Glutamatergic neuron (in vitro differentiated cells): ENCODE measurements at regions not wholly inside any gene's neighbourhood (a gene's known extent, or its start where the extent isn't known, plus 50 kb on each side); places are given as distances from the start of the nearest gene placed in this dataset.

Experiments
- DNase-seq: peaks from one replicate; pipeline ENCODE4 v3.0.0; 2022
- H3K27ac Mint-ChIP-seq: one replicate; pipeline ENCODE4 v1.8.0; 2020; ENCODE audit warnings: mild to moderate bottlenecking, mixed read lengths, inconsistent platforms; ENCODE audit not compliant: unreplicated experiment
- H3K27me3 Mint-ChIP-seq: one replicate; pipeline ENCODE4 v1.8.0; 2020; ENCODE audit warnings: mild to moderate bottlenecking, moderate library complexity, mixed read lengths, inconsistent platforms; ENCODE audit not compliant: unreplicated experiment
- H3K36me3 Mint-ChIP-seq: one replicate; pipeline ENCODE4 v1.8.0; 2020; ENCODE audit warnings: mild to moderate bottlenecking, mixed read lengths, inconsistent platforms; ENCODE audit not compliant: unreplicated experiment
- H3K4me1 Mint-ChIP-seq: one replicate; pipeline ENCODE4 v1.8.0; 2020; ENCODE audit warnings: mild to moderate bottlenecking, low read depth, mixed read lengths, inconsistent platforms; ENCODE audit not compliant: unreplicated experiment
- H3K4me3 Mint-ChIP-seq: one replicate; pipeline ENCODE4 v1.8.0; 2020; ENCODE audit warnings: mild to moderate bottlenecking, mixed read lengths, inconsistent platforms; ENCODE audit not compliant: unreplicated experiment
- H3K9me3 Mint-ChIP-seq: one replicate; pipeline ENCODE4 v1.8.0; 2020; ENCODE audit warnings: mild to moderate bottlenecking, moderate library complexity, mixed read lengths, inconsistent platforms; ENCODE audit not compliant: unreplicated experiment
- TF ChIP-seq, protein P1 (sequence below): fragments of 200-600 bp; sonication (generic); IDR thresholded peaks from one replicate; pipeline ENCODE4 v1.5.0; 2021; ENCODE audit not compliant: partially characterized antibody, unreplicated experiment

DNA sequence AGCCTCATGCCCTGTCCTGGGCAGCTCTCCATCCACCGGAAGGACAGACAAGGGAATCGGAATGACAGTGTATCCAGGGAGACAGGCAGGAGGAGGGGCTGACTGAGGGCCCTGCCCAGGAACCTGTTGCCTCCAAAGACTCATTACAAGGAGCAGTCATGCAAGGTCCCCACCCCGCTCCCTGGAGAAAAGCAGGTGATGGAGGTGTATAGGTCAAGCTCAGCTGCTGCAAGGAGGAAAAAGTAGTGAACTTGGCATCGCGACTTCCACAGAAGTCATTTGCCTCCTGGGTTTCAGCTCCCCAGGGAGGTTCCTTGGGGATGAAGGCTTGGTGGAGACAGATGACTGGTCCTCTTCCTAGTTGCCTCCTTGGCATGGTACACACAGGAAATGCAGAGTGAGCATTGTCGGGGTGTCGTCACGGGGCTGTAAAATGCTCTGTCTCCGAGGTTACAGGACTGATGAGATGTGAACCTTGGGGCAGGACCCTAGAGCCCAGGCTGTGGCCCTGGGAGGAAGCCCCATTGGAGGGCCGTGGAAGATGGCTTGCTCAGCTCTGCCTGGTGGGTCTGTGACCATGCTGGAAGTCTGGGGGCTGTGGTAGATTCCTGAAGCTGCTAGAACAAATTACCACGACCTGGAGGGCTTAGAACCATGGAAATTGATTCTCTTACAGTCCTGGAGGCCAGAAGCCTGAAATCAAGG is 219.6 kb upstream of the C1orf174 start:
- Mint-ChIP-seq H3K4me1 (no peaks in the 10 kb centered on the region), H3K9me3 (peaks cover 5% of the 10 kb centered on the region), H3K4me3 (no peak overlapping the region), H3K27ac (no peak overlapping the region), H3K36me3 (no peaks in the 10 kb centered on the region), H3K27me3 (peaks cover 5% of the 10 kb centered on the region)
- DNase-seq = no peak
- TF ChIP-seq, protein P1, sequence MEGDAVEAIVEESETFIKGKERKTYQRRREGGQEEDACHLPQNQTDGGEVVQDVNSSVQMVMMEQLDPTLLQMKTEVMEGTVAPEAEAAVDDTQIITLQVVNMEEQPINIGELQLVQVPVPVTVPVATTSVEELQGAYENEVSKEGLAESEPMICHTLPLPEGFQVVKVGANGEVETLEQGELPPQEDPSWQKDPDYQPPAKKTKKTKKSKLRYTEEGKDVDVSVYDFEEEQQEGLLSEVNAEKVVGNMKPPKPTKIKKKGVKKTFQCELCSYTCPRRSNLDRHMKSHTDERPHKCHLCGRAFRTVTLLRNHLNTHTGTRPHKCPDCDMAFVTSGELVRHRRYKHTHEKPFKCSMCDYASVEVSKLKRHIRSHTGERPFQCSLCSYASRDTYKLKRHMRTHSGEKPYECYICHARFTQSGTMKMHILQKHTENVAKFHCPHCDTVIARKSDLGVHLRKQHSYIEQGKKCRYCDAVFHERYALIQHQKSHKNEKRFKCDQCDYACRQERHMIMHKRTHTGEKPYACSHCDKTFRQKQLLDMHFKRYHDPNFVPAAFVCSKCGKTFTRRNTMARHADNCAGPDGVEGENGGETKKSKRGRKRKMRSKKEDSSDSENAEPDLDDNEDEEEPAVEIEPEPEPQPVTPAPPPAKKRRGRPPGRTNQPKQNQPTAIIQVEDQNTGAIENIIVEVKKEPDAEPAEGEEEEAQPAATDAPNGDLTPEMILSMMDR = no peak

DNA sequence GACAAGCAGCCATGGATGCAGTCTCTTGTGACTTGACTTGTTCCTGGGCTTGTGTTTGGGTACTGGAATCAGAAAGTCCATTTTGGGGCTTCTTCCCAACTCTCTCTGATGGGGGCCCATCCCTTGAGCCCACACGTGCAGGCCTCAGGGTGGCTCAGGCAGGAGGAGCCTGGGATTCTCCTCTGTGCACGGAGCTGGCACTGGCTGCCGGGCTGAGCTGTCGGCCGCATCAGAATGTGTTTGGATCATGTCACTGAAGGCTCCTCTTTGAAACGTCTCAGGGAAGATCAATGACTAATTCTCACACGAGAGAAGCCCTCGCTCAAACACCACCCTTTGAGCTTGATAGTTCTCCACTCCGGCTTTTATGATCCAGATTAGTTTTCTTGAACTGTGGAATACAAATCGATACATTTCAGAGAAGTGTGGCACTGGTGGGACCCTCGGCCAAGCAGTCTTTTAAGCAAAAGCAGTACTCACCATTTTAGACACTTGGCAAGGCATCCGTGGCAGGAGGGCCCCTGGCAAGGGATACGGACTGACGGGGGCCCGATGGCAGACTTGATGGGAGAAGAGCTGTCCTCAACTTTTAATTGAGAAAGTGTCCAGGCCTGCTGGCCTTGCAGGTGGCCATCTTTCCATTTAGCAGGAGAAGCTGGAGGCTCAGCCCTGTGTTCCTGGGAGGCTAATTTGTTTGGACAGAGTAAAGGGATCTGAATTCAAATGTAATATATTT is 220.7 kb upstream of the C1orf174 start:
- Mint-ChIP-seq H3K36me3 (no peaks in the 10 kb centered on the region), H3K4me3 (no peak overlapping the region), H3K27me3 (peaks cover 5% of the 10 kb centered on the region), H3K4me1 (no peaks in the 10 kb centered on the region), H3K9me3 (peaks cover 5% of the 10 kb centered on the region), H3K27ac (no peak overlapping the region)
- DNase-seq = no peak
- TF ChIP-seq, protein P1 = no peak

DNA sequence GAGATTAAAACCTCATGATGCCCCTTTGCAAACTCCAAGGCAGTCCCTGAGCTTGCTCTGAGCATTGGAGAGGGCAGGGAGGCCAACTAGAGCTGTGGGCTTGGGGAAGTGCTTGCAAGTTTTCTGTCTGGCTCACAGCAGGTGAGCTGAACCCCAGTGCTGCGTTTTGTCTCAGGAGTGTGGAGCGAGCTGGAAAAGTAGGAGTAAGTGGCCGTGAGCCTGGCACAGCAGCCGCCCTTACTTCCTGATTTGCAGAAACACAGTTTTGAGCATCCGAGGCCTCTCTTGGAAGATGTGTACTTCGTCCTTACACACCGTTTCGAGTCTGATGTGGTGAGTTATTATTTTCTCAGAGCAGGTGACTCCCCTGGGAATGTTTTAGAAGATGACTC is 221.2 kb upstream of the C1orf174 start:
- no peak for DNase-seq
- Mint-ChIP-seq H3K9me3 (peaks cover 5% of the 10 kb centered on the region), H3K4me1 (no peaks in the 10 kb centered on the region), H3K4me3 (no peak overlapping the region), H3K27me3 (peaks cover 5% of the 10 kb centered on the region), H3K27ac (no peak overlapping the region), H3K36me3 (no peaks in the 10 kb centered on the region)
- TF ChIP-seq, protein P1 = no peak

DNA sequence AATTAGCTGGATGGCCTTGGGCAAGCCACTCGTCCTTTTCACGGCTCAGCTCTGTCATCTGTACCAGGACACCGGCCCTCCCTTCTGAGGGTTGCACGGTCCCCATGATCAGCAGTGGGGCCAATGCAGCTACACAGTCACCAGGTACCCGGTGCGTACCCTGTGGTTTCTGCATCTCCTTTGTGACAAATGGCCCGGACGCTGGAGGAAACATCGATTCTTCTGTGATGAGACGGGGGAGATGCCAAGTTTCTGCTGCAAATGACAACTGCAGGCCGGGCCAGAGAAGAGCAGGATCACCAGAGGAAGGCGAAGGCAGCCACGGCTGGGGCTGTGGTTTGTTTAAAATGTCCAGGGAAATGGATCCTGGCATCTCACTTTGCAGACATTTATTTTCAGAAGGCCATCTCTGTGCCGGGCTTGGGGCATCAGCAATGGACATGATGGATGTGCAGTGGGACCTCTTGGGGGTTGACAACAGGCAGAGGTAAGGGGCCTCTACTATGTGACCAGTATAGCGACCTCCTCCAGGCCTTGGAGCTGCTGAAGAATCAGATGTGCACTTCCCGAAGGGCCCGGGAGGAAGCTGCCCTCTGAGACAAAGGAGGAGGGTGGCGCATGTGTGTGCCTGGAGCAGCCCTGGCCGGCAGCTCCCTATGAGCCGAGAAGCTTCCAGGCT is 221.9 kb upstream of the C1orf174 start:
- DNase-seq = no peak
- no peaks in the 10 kb centered on the region for H3K36me3 Mint-ChIP-seq
- H3K4me1 Mint-ChIP-seq = no peaks in the 10 kb centered on the region
- no peak overlapping the region for H3K27ac Mint-ChIP-seq
- peaks cover 5% of the 10 kb centered on the region for H3K27me3 Mint-ChIP-seq
- H3K4me3 Mint-ChIP-seq = no peak overlapping the region
- TF ChIP-seq, protein P1 = no peak
- H3K9me3 Mint-ChIP-seq = peaks cover 5% of the 10 kb centered on the region
